ENCODE measurements at regions not wholly inside any gene's neighbourhood (a gene's known extent, or its start where the extent isn't known, plus 50 kb on each side); places are given as distances from the start of the nearest gene placed in this dataset.

DNA sequence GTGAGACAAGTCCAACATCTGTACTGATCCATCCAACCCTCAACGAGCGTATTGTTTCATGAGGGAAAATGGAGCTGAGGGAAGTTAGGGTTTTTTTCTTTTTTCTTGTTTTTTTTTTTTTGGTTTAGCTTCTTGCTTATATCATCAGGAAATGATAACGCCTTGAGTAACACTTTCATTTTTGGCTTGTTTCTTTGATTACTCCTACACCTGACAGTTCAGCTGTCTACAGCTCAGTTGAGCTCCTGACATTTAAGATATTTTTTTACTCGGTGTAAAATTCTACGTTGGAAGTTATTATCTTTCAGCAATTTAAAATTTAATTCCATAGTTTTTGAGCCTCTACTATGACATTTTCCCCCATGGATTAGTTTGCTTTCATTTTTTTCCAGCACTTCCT lies 691.0 kb upstream of the HTR2C start:
- intact Hi-C loops (cut with DNase I; ENCODE audit: low total_unique reads): no loop called here
- peaks cover 0 to 3% (median 0%) of the 10 kb centered on the region in 3 donors for H3K9me3 ChIP-seq
- H3K36me3 ChIP-seq: no peaks in the 10 kb centered on the region
- DNase-seq: no peak
- no peak overlapping the region for H3K27ac ChIP-seq
- no peaks in the 10 kb centered on the region for H3K27me3 ChIP-seq
- H3K4me3 ChIP-seq: no peak overlapping the region
- H3K4me1 ChIP-seq: no peaks in the 10 kb centered on the region
- TF ChIP-seq, protein P1, sequence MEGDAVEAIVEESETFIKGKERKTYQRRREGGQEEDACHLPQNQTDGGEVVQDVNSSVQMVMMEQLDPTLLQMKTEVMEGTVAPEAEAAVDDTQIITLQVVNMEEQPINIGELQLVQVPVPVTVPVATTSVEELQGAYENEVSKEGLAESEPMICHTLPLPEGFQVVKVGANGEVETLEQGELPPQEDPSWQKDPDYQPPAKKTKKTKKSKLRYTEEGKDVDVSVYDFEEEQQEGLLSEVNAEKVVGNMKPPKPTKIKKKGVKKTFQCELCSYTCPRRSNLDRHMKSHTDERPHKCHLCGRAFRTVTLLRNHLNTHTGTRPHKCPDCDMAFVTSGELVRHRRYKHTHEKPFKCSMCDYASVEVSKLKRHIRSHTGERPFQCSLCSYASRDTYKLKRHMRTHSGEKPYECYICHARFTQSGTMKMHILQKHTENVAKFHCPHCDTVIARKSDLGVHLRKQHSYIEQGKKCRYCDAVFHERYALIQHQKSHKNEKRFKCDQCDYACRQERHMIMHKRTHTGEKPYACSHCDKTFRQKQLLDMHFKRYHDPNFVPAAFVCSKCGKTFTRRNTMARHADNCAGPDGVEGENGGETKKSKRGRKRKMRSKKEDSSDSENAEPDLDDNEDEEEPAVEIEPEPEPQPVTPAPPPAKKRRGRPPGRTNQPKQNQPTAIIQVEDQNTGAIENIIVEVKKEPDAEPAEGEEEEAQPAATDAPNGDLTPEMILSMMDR (IDR thresholded peaks at IDR 0.05): no peak

DNA sequence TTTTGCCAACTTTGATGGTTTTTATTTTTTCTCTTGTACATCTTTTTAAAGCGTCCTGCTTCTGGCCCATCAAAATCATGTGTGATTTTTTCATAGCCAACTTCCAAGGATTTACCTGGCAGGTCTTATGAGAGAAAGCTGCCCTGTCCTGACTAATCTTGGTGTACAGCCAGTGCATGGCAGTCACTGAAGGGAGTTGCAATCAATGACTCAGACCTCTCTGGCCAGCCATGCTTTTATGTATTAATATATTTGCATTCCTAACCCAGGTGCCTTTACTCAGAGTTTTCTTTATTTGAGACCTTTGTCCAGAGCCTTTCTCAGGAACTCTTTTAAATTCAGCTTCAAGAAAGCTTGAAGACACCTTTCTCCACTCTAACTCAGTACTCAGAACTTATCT lies 691.5 kb upstream of the HTR2C start:
- H3K36me3 ChIP-seq: no peaks in the 10 kb centered on the region
- intact Hi-C loops (cut with DNase I; ENCODE audit: low total_unique reads): no loop called here
- no peak overlapping the region for H3K4me3 ChIP-seq
- no peaks in the 10 kb centered on the region for H3K4me1 ChIP-seq
- H3K9me3 ChIP-seq: peaks cover 0 to 3% (median 0%) of the 10 kb centered on the region in 3 donors
- H3K27me3 ChIP-seq: no peaks in the 10 kb centered on the region
- no peak overlapping the region for H3K27ac ChIP-seq
- TF ChIP-seq, protein P1 (IDR thresholded peaks at IDR 0.05): no peak
- DNase-seq: no peak

DNA sequence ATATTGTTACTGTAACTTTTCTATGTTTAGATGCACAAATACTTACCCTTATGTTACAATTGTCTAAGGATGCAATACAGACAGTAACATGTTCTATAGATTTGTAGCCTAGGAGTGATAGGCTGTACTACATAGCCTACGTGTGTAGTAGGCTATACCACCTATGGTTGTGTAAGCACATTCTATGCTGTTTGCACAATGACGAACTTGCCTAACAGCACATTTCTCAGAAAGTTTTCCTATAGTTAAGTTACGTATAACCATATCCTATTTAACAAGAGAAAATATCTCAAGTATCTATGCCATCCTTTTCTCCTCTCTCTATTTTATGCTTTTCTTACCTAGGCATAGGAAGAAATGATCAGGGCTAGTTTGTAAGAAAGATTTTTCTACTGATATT lies 710.8 kb upstream of the HTR2C start:
- Histone ChIP-seq H3K27ac (no peak overlapping the region), H3K4me1 (no peaks in the 10 kb centered on the region), H3K9me3 (no peaks in the 10 kb centered on the region), H3K36me3 (no peaks in the 10 kb centered on the region), H3K27me3 (no peaks in the 10 kb centered on the region), H3K4me3 (no peak overlapping the region)
- intact Hi-C loops (cut with DNase I; ENCODE audit: low total_unique reads): no loop called here
- DNase-seq: no peak
- TF ChIP-seq, protein P1 (IDR thresholded peaks at IDR 0.05): no peak

DNA sequence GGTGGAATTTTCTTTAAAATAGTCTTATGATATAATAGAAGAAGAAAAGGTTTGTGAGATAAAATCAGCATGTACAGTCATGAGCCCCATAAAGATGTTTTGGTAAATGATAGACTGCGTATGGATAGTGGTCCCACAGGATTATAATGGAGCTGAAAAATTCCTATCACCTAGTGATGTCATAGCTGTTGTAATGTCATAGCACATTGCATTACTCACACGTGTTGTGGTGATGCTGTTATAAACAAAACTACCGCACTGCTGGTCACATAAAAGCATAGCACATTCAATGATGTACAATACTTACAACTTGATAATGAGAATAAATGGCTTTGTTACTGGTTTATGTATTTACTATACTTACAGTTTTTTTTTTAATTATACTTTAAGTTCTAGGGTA lies 715.2 kb upstream of the HTR2C start:
- no peak for DNase-seq
- Histone ChIP-seq H3K27me3 (no peaks in the 10 kb centered on the region), H3K27ac (no peak overlapping the region), H3K9me3 (no peaks in the 10 kb centered on the region), H3K36me3 (no peaks in the 10 kb centered on the region), H3K4me3 (no peak overlapping the region), H3K4me1 (no peaks in the 10 kb centered on the region)
- TF ChIP-seq, protein P1 (IDR thresholded peaks at IDR 0.05): no peak
- intact Hi-C loops (cut with DNase I; ENCODE audit: low total_unique reads): no loop called here

DNA sequence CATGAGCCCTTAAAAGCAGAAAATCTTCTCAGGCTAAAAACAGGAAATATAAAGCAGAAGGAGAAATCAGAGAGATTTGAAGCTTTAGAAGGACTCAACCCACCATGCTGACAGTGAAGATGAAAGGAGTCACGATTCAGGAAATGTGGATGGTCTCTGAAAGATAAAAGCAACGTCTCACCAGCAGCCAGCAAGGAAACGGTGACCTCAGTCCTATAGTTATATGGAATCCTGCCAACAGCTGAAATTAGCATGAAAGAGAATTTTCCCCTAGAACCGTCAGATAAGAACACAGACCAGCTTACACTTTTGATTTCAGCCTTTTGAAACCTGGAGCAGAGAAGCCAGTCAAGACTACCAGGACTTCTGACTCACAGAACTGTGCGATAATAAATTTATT lies 715.7 kb upstream of the HTR2C start:
- Histone ChIP-seq H3K4me1 (no peaks in the 10 kb centered on the region), H3K4me3 (no peak overlapping the region), H3K27ac (no peak overlapping the region), H3K9me3 (no peaks in the 10 kb centered on the region), H3K27me3 (no peaks in the 10 kb centered on the region), H3K36me3 (no peaks in the 10 kb centered on the region)
- DNase-seq: no peak
- intact Hi-C loops (cut with DNase I; ENCODE audit: low total_unique reads): no loop called here
- TF ChIP-seq, protein P1 (IDR thresholded peaks at IDR 0.05): no peak

DNA sequence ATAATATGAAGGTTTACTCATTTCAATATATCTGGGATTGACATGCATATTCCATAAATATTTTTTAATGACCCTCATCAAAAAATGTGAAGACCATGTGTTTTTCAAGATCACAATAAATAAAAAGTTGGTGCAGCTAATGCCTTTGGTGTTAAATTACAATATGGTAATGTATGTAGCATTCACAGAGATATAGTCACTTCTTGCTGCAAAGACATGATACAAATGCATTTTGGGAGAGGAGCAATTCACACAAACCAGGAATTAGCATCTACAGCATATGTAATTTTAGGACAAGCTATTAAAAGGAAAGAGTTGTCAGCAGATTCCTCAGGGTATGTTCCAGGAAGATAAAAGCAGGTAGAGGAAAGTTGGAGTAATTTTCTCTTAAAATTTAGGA lies 734.5 kb upstream of the HTR2C start:
- intact Hi-C loops (cut with DNase I; ENCODE audit: low total_unique reads): no loop called here
- no peak for DNase-seq
- no peaks in the 10 kb centered on the region for H3K9me3 ChIP-seq

More for the DNA sequence above, 734.5 kb upstream of the HTR2C start:
- TF ChIP-seq, protein P1 (IDR thresholded peaks at IDR 0.05): no peak
- no peaks in the 10 kb centered on the region for H3K4me1 ChIP-seq
- no peaks in the 10 kb centered on the region for H3K36me3 ChIP-seq
- H3K27me3 ChIP-seq: no peaks in the 10 kb centered on the region
- H3K27ac ChIP-seq: no peak overlapping the region
- H3K4me3 ChIP-seq: no peak overlapping the region

All from tibial artery (tissue), 4 donors.